GM06990 (cell line): ENCODE measurements at regions not wholly inside any gene's neighbourhood (a gene's known extent, or its start where the extent isn't known, plus 50 kb on each side); places are given as distances from the start of the nearest gene placed in this dataset.

Experiments
- DNase-seq: peaks from one replicate; pipeline ENCODE4 v3.0.0-alpha.2; 2011; ENCODE audit not compliant: insufficient read length; ENCODE audit errors: extremely low read depth
- H3K27me3 ChIP-seq: replicated peaks from 2 replicates; pipeline ENCODE4 v1.6.0; 2011; ENCODE audit warnings: low read length; ENCODE audit not compliant: control insufficient read depth, insufficient read depth
- H3K36me3 ChIP-seq: 2 replicates; pipeline ENCODE4 v1.5.1; 2011; ENCODE audit warnings: low read length; ENCODE audit not compliant: control insufficient read depth, insufficient read depth
- H3K4me3 ChIP-seq: replicated peaks from 2 replicates; pipeline ENCODE4 v1.5.1; 2011; ENCODE audit warnings: low read depth, mild to moderate bottlenecking, control low read depth, low read length
- CTCF ChIP-seq: IDR thresholded peaks from 2 replicates; pipeline ENCODE4 v1.5.1; 2011; ENCODE audit warnings: low read length, control low read depth, mild to moderate bottlenecking, inconsistent platforms; ENCODE audit not compliant: insufficient read depth, poor library complexity, severe bottlenecking

DNA sequence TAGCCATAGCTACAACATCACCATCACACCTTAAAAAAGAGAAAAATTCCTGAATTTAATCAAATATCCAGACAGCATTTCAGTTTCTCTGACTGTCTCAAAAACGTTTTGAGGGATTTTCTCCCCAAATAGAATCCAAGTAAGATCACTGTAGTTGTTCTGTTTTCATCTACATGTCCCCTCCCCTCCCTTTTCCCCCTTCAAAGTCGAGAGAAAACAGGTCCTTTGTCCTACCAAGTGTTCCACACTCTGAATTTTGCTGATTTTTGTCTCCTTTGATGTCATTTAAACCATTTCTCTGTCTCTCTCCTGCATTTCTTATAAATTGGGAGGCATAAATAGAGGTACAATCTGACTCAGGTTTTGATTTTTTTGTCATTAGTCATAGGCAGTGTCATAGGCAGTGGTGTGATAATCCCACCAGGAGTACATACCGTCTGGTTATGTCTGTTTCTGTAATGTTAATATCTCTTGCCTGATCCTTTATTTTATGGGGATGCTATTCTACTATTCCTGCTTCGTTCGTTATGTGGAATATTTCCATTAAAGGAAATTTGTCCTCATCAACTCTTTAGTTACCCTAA lies 348.6 kb downstream of the PTTG2 start:
- H3K4me3 ChIP-seq = no peak overlapping the region
- no peaks in the 10 kb centered on the region for H3K36me3 ChIP-seq
- DNase-seq = no peak
- H3K27me3 ChIP-seq = no peaks in the 10 kb centered on the region
- no peak for TF ChIP-seq CTCF

DNA sequence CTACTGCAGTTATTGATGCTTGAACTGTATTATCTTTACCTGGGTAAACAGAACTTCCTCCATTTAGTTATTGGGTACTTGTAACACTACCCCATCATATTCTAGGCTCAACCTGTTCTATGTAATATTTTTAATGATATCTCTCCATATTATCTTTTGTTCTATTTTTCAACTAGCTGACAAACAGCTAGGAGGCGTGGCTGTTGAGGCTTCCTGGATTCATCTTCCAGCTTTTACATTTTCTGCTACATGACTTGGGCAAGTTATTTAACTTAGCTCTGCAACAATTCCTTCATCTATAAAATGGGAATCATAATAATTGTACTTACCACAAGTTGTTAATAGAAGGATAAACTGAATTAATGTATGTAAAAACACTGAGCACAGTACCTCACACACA lies 349.3 kb downstream of the PTTG2 start:
- no peaks in the 10 kb centered on the region for H3K27me3 ChIP-seq
- DNase-seq = no peak
- no peak for TF ChIP-seq CTCF

GRCh38 chr4:38310446-38311043 lies 350.3 kb downstream of the PTTG2 start:
- DNase-seq = peak; percentile 80
- Histone ChIP-seq H3K36me3 (no peaks in the 10 kb centered on the region), H3K27me3 (no peaks in the 10 kb centered on the region), H3K4me3 (no peak overlapping the region)
- no peak for TF ChIP-seq CTCF

More for the DNA sequence above, 349.3 kb downstream of the PTTG2 start:
- Histone ChIP-seq H3K4me3 (no peak overlapping the region), H3K36me3 (no peaks in the 10 kb centered on the region)

- Histone ChIP-seq H3K4me3 (no peak overlapping the region), H3K36me3 (no peaks in the 10 kb centered on the region), H3K27me3 (no peaks in the 10 kb centered on the region)
- TF ChIP-seq CTCF = no peak
- no peak for DNase-seq
These were observed 351.4 kb downstream of the PTTG2 start for GRCh38 chr4:38311495-38312126.

DNA sequence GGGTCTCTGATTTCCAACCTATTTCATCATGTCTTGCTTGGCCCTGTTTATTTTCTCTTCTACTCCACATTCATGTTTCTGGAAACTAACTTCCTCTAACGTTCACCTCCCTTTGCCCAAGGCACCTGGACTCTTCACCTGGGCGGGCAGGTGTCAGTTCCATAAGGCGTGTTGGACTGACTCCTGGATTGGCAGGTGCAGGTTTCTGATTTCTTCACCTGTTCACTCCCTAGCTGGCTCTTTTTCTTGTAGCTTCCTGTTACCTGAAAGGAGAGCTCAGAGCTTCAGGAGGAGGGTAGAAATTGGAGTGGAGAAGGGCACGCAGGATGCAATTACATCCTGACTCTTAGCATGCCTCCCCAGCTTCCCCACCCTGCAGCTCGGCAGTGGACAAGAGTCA lies 350.8 kb upstream of the KLF3 start:
- Histone ChIP-seq H3K4me3 (no peak overlapping the region), H3K36me3 (no peaks in the 10 kb centered on the region), H3K27me3 (no peaks in the 10 kb centered on the region)
- TF ChIP-seq CTCF = no peak
- no peak for DNase-seq
